HepG2 (cell line): ENCODE measurements at regions not wholly inside any gene's neighbourhood (a gene's known extent, or its start where the extent isn't known, plus 50 kb on each side); places are given as distances from the start of the nearest gene placed in this dataset.

Source experiments
- ATAC-seq: fragments of 200-7000 bp; cut with Tn5 transposase; 3 replicates; pipeline ENCODE4 v1.9.1; 2020; ENCODE audit warnings: mild to moderate bottlenecking, moderate library complexity
- BruUV-seq: library from RNA; stranded (reverse); fragments of 400-500 nt; replicated peaks from 2 replicates; lab custom pipeline; 2021; lab: Mats Ljungman, UMichigan
- CTCF ChIA-PET: fragments of 300-600 bp; formaldehyde crosslinking; extraction: SDS; loops from one replicate; lab custom pipeline; 2021; ENCODE audit warnings: low total read pairs, inconsistent platforms, low intra/inter-chr PET ratio; lab: Yijun Ruan, JAX
- POLR2A ChIA-PET: fragments of 350-600 bp; sonication (Branson Sonifier 250); formaldehyde crosslinking; loops from one replicate; lab custom pipeline; 2020; ENCODE audit warnings: antibody characterized with exemption, inconsistent platforms; lab: Yijun Ruan, JAX
- DNase-seq: peaks from one replicate; pipeline ENCODE4 v3.0.0-alpha.2; 2015; ENCODE audit warnings: low spot score
- FAIRE-seq: peaks from 3 replicates; lab custom pipeline; 2011; peaks lifted over from hg19 to GRCh38; lab: Jason Lieb, UNC
- H2AFZ ChIP-seq: one replicate; pipeline ENCODE4 v1.6.1; 2011; ENCODE audit warnings: low read length, inconsistent platforms
- H3K27ac ChIP-seq: fragments of 300-600 bp; 3 replicates; pipeline ENCODE4 v1.8.0; 2011; ENCODE audit warnings: mixed run types, mild to moderate bottlenecking, mixed read lengths, low read length, inconsistent platforms; ENCODE audit not compliant: insufficient read depth; ENCODE audit errors: extremely low read length
- H3K27me3 ChIP-seq, 2 experiments: fragments of 200-600 bp in 1 of 2; 2 replicates in 1 of 2; 3 replicates in 1 of 2; pipeline versions ENCODE4 v1.6.0 to v1.8.0; 2011; ENCODE audit warnings: low read length in 2 of 2, mild to moderate bottlenecking in 2 of 2, moderate library complexity in 2 of 2, inconsistent platforms in 1 of 2; ENCODE audit not compliant: insufficient read depth in 2 of 2, control insufficient read depth in 1 of 2
- H3K36me3 ChIP-seq, 2 experiments: fragments of 200-600 bp in 1 of 2; replicated peaks in 1 of 2; 2 replicates in 1 of 2; 3 replicates in 1 of 2; pipeline versions ENCODE4 v1.5.1 to v1.8.0; 2011; ENCODE audit warnings: low read length in 2 of 2, inconsistent platforms in 1 of 2; ENCODE audit not compliant: insufficient read depth in 2 of 2, control insufficient read depth in 1 of 2
- H3K4me1 ChIP-seq: 2 replicates; pipeline ENCODE4 v1.5.1; 2012; ENCODE audit warnings: low read length, inconsistent platforms; ENCODE audit not compliant: insufficient read depth
- H3K4me2 ChIP-seq: 2 replicates; pipeline ENCODE4 v1.6.0; 2011; ENCODE audit warnings: low read depth, low read length, inconsistent platforms
- H3K4me3 ChIP-seq, 3 experiments: fragments of 200-600 bp in 1 of 3; sonication (generic), shearing (Covaris generic) in 1 of 3; replicated peaks in 1 of 3; 2 replicates each; pipeline ENCODE4 v1.5.1; 2011 to 2016; ENCODE audit warnings: low read length in 3 of 3, inconsistent platforms in 2 of 3, low read depth in 2 of 3, mild to moderate bottlenecking in 2 of 3, control low read depth in 1 of 3, mixed read lengths in 1 of 3; ENCODE audit not compliant: insufficient read depth in 1 of 3
- H3K79me2 ChIP-seq: one replicate; pipeline ENCODE4 v1.6.1; 2011; ENCODE audit warnings: low read length, inconsistent platforms; ENCODE audit not compliant: insufficient read depth
- H3K9ac ChIP-seq: 2 replicates; pipeline ENCODE4 v1.6.0; 2011; ENCODE audit warnings: mild to moderate bottlenecking, low read depth, low read length, inconsistent platforms; ENCODE audit not compliant: insufficient read depth
- H3K9me3 ChIP-seq: 2 replicates; pipeline ENCODE4 v1.5.1; 2012; ENCODE audit warnings: mild to moderate bottlenecking, low read length
- H4K20me1 ChIP-seq: 2 replicates; pipeline ENCODE4 v1.6.0; 2011; ENCODE audit warnings: inconsistent platforms, mild to moderate bottlenecking, low read length, moderate library complexity; ENCODE audit not compliant: insufficient read depth
- ARNT2 ChIP-seq: sonication (generic); formaldehyde crosslinking; IDR thresholded peaks from 2 replicates; pipeline ENCODE4 v1.8.0; 2022; ENCODE audit warnings: mild to moderate bottlenecking, low read depth, missing genetic modification reagents, moderate library complexity
- FOSL1 ChIP-seq: sonication (generic); formaldehyde crosslinking; IDR thresholded peaks from 2 replicates; pipeline ENCODE4 v1.9.0; 2021; ENCODE audit warnings: missing genetic modification reagents, borderline replicate concordance
- MYC ChIP-seq: sonication (generic); formaldehyde crosslinking; IDR thresholded peaks from 2 replicates; pipeline ENCODE4 v1.9.0; 2021; ENCODE audit warnings: missing genetic modification reagents, borderline replicate concordance
- NPAS2 ChIP-seq: sonication (generic); formaldehyde crosslinking; IDR thresholded peaks from 2 replicates; pipeline ENCODE4 v1.8.0; 2022; ENCODE audit warnings: mild to moderate bottlenecking, missing genetic modification reagents, borderline replicate concordance
- NR2F1 ChIP-seq, 2 experiments: fragments of 450-650 bp in 1 of 2; formaldehyde crosslinking in 1 of 2; IDR thresholded peaks; 2 replicates each; pipeline versions ENCODE4 v1.5.0 to v1.6.1; 2016 to 2020; ENCODE audit warnings: mild to moderate bottlenecking in 1 of 2, missing compliant biosample characterization in 1 of 2, missing genetic modification reagents in 1 of 2, moderate library complexity in 1 of 2
- PAX8 ChIP-seq: sonication (generic); formaldehyde crosslinking; IDR thresholded peaks from 2 replicates; pipeline ENCODE4 v1.8.0; 2022; ENCODE audit warnings: mild to moderate bottlenecking, missing genetic modification reagents, borderline replicate concordance
- SNAI1 ChIP-seq: sonication (generic); formaldehyde crosslinking; IDR thresholded peaks from 2 replicates; pipeline ENCODE4 v1.5.0; 2020; ENCODE audit warnings: mild to moderate bottlenecking, missing genetic modification reagents, borderline replicate concordance
- XBP1 ChIP-seq: sonication (generic); formaldehyde crosslinking; IDR thresholded peaks from 2 replicates; pipeline ENCODE4 v1.5.0; 2020; ENCODE audit warnings: missing genetic modification reagents
- ZFP1 ChIP-seq: IDR thresholded peaks from 2 replicates; pipeline ENCODE4 v1.6.1; 2016
- ZMYM2 ChIP-seq: sonication (generic); formaldehyde crosslinking; IDR thresholded peaks from 2 replicates; pipeline ENCODE4 v1.8.0; 2022; ENCODE audit warnings: mild to moderate bottlenecking, missing genetic modification reagents
- ZNF136 ChIP-seq: sonication (generic); formaldehyde crosslinking; IDR thresholded peaks from 2 replicates; pipeline ENCODE4 v1.8.1; 2022; ENCODE audit warnings: low read depth, mild to moderate bottlenecking, moderate library complexity, missing genetic modification reagents
- ZNF205 ChIP-seq: IDR thresholded peaks from 2 replicates; pipeline ENCODE4 v1.6.1; 2018; ENCODE audit warnings: missing biosample characterization, missing genetic modification reagents
- ZNF615 ChIP-seq: sonication (generic); formaldehyde crosslinking; IDR thresholded peaks from 2 replicates; pipeline ENCODE4 v1.5.0; 2020; ENCODE audit warnings: mild to moderate bottlenecking, missing genetic modification reagents, borderline replicate concordance
- WGBS: methylation state at CpG from one replicate; pipeline ENCODE4 v1.1.6; 2017; ENCODE audit warnings: low lambda C conversion rate; 5-methylcytosine and 5-hydroxymethylcytosine counted together
- in situ Hi-C: cut with HindIII; loops from 2 replicates; pipeline ENCODE4 v1.10.0; 2017; ENCODE audit warnings: low pct_unique_long_range_greater_than_20kb; ENCODE audit not compliant: extremely low pct_ligation_motif_present
- intact Hi-C: fragments of 100-400 bp; cut with micrococcal nuclease; formaldehyde crosslinking; loops from one replicate; pipeline ENCODE4 v1.10.0; 2022; ENCODE audit not compliant: unreplicated experiment
- TF ChIP-seq, protein P1 (sequence below): IDR thresholded peaks from 2 replicates; pipeline ENCODE4 v1.6.1; 2016; ENCODE audit warnings: low read depth, control low read depth
- TF ChIP-seq, protein P2 (sequence below): sonication (generic); formaldehyde crosslinking; IDR thresholded peaks from 2 replicates; pipeline ENCODE4 v1.4.0; 2020; ENCODE audit warnings: mild to moderate bottlenecking, missing genetic modification reagents
- TF ChIP-seq, protein P3 (sequence below): sonication (generic); formaldehyde crosslinking; conservative IDR thresholded peaks from 2 replicates; pipeline ENCODE4 v1.8.0; 2022; ENCODE audit warnings: low read depth, missing genetic modification reagents

DNA sequence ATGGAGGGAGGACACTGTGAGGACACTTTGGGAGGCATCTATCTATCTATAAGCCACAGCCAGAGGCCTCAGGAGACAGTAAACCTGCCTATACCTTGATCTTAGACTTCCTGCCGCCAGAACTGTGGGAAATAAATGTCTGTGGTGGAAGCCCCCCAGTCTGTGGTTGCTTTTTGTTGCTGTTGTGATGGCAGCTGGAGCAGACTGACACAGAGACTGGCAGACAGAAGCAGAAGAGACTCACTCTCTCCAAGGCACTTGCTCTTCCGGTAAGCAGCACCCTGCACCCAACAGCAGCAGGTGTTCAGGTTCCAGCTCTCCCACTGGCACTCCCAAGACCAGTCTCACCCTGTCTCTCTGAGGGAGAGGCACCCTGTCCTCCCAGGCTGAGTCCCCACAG lies 297.6 kb downstream of the TTLL7 start:
- in situ Hi-C loops (no loop called here), intact Hi-C loops (no loop called here)
- H3K36me3 ChIP-seq: no peaks in the 10 kb centered on the region
- H3K4me1 ChIP-seq: no peaks in the 10 kb centered on the region
- 0% methylated on average over 1 of the region's 2 CpGs for WGBS
- H3K4me2 ChIP-seq: no peak overlapping the region
- H3K9ac ChIP-seq: no peak overlapping the region
- H3K27me3 ChIP-seq: no peaks in the 10 kb centered on the region
- no peak for DNase-seq
- POLR2A ChIA-PET: no interaction called here
- ATAC-seq: no peak
- CTCF ChIA-PET: no interaction called here
- TF ChIP-seq ARNT2: no peak
- TF ChIP-seq NPAS2 (CRISPR knock-in tag): no peak
- TF ChIP-seq ZNF615 (CRISPR knock-in tag): no peak
- no peak for TF ChIP-seq ZNF205
- TF ChIP-seq FOSL1: no peak
- no peak overlapping the region for H3K27ac ChIP-seq
- H3K79me2 ChIP-seq: no peaks in the 10 kb centered on the region
- H4K20me1 ChIP-seq: no peaks in the 10 kb centered on the region
- no peak for FAIRE-seq
- H2AFZ ChIP-seq: no peak overlapping the region
- H3K4me3 ChIP-seq: no peak overlapping the region
- no TSS peak for BruUV-seq
- H3K9me3 ChIP-seq: peaks cover 48% of the 10 kb centered on the region

DNA sequence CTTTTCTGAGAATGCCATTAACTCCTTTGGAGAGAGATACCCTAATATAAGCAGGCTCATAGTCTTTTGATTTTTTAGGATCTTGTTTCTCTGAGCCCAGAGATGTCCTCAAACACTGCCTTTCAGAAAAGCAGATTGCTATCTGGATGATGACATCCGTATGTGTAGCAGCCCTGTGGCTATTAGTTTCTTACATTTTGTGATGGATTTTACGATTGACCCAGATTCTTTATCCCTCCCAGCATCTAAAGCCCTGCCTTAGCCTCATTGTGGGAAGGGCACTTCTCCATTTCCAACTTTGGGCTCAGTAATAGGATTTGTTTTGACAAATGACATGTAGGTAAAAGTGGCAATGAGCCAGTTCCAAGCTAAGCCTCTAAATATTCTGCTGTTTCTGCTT lies 300.3 kb downstream of the TTLL7 start:
- no peak for ATAC-seq
- H3K9me3 ChIP-seq: peaks cover 40% of the 10 kb centered on the region
- no peak for TF ChIP-seq ZMYM2 (CRISPR knock-in tag)
- TF ChIP-seq PAX8 (CRISPR knock-in tag): no peak
- TF ChIP-seq XBP1: no peak
- TF ChIP-seq, protein P1, sequence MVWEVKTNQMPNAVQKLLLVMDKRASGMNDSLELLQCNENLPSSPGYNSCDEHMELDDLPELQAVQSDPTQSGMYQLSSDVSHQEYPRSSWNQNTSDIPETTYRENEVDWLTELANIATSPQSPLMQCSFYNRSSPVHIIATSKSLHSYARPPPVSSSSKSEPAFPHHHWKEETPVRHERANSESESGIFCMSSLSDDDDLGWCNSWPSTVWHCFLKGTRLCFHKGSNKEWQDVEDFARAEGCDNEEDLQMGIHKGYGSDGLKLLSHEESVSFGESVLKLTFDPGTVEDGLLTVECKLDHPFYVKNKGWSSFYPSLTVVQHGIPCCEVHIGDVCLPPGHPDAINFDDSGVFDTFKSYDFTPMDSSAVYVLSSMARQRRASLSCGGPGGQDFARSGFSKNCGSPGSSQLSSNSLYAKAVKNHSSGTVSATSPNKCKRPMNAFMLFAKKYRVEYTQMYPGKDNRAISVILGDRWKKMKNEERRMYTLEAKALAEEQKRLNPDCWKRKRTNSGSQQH (CRISPR knock-in tag): no peak
- TF ChIP-seq ZNF136 (CRISPR knock-in tag): no peak
- TF ChIP-seq ZFP1: no peak
- TF ChIP-seq, protein P2, sequence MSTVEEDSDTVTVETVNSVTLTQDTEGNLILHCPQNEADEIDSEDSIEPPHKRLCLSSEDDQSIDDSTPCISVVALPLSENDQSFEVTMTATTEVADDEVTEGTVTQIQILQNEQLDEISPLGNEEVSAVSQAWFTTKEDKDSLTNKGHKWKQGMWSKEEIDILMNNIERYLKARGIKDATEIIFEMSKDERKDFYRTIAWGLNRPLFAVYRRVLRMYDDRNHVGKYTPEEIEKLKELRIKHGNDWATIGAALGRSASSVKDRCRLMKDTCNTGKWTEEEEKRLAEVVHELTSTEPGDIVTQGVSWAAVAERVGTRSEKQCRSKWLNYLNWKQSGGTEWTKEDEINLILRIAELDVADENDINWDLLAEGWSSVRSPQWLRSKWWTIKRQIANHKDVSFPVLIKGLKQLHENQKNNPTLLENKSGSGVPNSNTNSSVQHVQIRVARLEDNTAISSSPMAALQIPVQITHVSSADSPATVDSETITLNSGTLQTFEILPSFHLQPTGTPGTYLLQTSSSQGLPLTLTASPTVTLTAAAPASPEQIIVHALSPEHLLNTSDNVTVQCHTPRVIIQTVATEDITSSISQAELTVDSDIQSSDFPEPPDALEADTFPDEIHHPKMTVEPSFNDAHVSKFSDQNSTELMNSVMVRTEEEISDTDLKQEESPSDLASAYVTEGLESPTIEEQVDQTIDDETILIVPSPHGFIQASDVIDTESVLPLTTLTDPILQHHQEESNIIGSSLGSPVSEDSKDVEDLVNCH (CRISPR knock-in tag): no peak
- TF ChIP-seq, protein P3, sequence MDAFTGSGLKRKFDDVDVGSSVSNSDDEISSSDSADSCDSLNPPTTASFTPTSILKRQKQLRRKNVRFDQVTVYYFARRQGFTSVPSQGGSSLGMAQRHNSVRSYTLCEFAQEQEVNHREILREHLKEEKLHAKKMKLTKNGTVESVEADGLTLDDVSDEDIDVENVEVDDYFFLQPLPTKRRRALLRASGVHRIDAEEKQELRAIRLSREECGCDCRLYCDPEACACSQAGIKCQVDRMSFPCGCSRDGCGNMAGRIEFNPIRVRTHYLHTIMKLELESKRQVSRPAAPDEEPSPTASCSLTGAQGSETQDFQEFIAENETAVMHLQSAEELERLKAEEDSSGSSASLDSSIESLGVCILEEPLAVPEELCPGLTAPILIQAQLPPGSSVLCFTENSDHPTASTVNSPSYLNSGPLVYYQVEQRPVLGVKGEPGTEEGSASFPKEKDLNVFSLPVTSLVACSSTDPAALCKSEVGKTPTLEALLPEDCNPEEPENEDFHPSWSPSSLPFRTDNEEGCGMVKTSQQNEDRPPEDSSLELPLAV (CRISPR knock-in tag): no peak
- TF ChIP-seq MYC: no peak
- no peak for TF ChIP-seq NR2F1 (CRISPR knock-in tag; IDR thresholded peaks at IDR 0.05)
- no peak for TF ChIP-seq SNAI1
- TF ChIP-seq, all 625 proteins: peak for 0
- POLR2A ChIA-PET: no interaction called here
- Histone ChIP-seq H3K4me1 (0 out of 2 replicates have a peak, but pooled peaks cover 2% of the 10 kb centered on the region), H3K4me2 (no peak overlapping the region), H4K20me1 (no peaks in the 10 kb centered on the region), H3K36me3 (no peaks in the 10 kb centered on the region), H3K9ac (no peak overlapping the region), H2AFZ (no peak overlapping the region), H3K79me2 (no peaks in the 10 kb centered on the region), H3K27me3 (0 out of 5 replicates have a peak, but pooled peaks cover 0 to 4% of the 10 kb centered on the region in 2 experiments), H3K27ac (no peak overlapping the region), H3K4me3 (no peak overlapping the region)
- in situ Hi-C loops (no loop called here), intact Hi-C loops (no loop called here)
- FAIRE-seq (no peak), DNase-seq (no peak)
- WGBS: 4% methylated on average over 2 of the region's 2 CpGs
- BruUV-seq: no TSS peak
- CTCF ChIA-PET: no interaction called here
